Tibial nerve (tissue), 4 donors: ENCODE measurements at regions not wholly inside any gene's neighbourhood (a gene's known extent, or its start where the extent isn't known, plus 50 kb on each side); places are given as distances from the start of the nearest gene placed in this dataset.

Experiments
- CTCF ChIP-seq, 5 experiments: fragments of 200-600 bp in 3 of 5; fragments of 450-650 bp in 2 of 5; sonication (generic) in 3 of 5; IDR thresholded peaks; one replicate each; pipeline ENCODE4 v1.5.1; 2016 to 2019; ENCODE audit warnings: antibody characterized with exemption in 5 of 5, mild to moderate bottlenecking in 3 of 5, moderate library complexity in 2 of 5
- EP300 ChIP-seq, 2 donors: sonication (generic); formaldehyde crosslinking; IDR thresholded peaks; one replicate each; pipeline ENCODE4 v1.6.1; 2017; ENCODE audit warnings: antibody characterized with exemption in 2 of 2, mild to moderate bottlenecking in 1 of 2

- TF ChIP-seq EP300 (IDR thresholded peaks at IDR 0.05) = no peak
- TF ChIP-seq CTCF (IDR thresholded peaks at IDR 0.05) = no peak
Observed at GRCh38 chr14:27079716-27080115, 481.9 kb upstream of the NOVA1 start.
